Neural cell (in vitro differentiated cells): ENCODE measurements at regions not wholly inside any gene's neighbourhood (a gene's known extent, or its start where the extent isn't known, plus 50 kb on each side); places are given as distances from the start of the nearest gene placed in this dataset.

Source experiments
- H2AFZ ChIP-seq: fragments of 200-600, 300-800 bp; sonication (generic), shearing (Covaris generic); 2 replicates; pipeline ENCODE4 v1.6.0; 2014; ENCODE audit warnings: low read depth, mild to moderate bottlenecking, antibody characterized with exemption, low read length, moderate library complexity
- H3F3A ChIP-seq: fragments of 200-600 bp; shearing (Covaris generic); 2 replicates; pipeline ENCODE4 v1.6.1; 2016; ENCODE audit warnings: mild to moderate bottlenecking, moderate library complexity, mixed read lengths, antibody characterized with exemption, low read length; ENCODE audit not compliant: insufficient read depth, poor library complexity, severe bottlenecking
- H3K27ac ChIP-seq: fragments of 200-600, 300-800 bp; sonication (generic), shearing (Covaris generic); 2 replicates; pipeline ENCODE4 v1.5.1; 2014; ENCODE audit warnings: mild to moderate bottlenecking, low read length, moderate library complexity
- H3K27me3 ChIP-seq: fragments of 300-800, 200-600 bp; sonication (generic), shearing (Covaris generic); 2 replicates; pipeline ENCODE4 v1.6.0; 2014; ENCODE audit warnings: mild to moderate bottlenecking, low read depth, low read length, moderate library complexity; ENCODE audit not compliant: insufficient read depth
- H3K36me3 ChIP-seq: fragments of 300-800, 200-600 bp; sonication (generic), shearing (Covaris generic); 2 replicates; pipeline ENCODE4 v1.5.1; 2014; ENCODE audit warnings: mild to moderate bottlenecking, antibody characterized with exemption, low read length, moderate library complexity; ENCODE audit not compliant: insufficient read depth
- H3K4me2 ChIP-seq: fragments of 300-800, 200-600 bp; sonication (generic), shearing (Covaris generic); 2 replicates; pipeline ENCODE4 v1.6.0; 2014; ENCODE audit warnings: mild to moderate bottlenecking, low read length
- H3K4me3 ChIP-seq: fragments of 300-800, 200-600 bp; sonication (generic), shearing (Covaris generic); 2 replicates; pipeline ENCODE4 v1.5.1; 2014; ENCODE audit warnings: mild to moderate bottlenecking, low read length, moderate library complexity
- H3K79me2 ChIP-seq: fragments of 200-600 bp; shearing (Covaris generic); replicated peaks from 2 replicates; pipeline ENCODE4 v1.6.0; 2014; ENCODE audit warnings: mild to moderate bottlenecking, low read length, moderate library complexity; ENCODE audit not compliant: insufficient read depth
- H3K9ac ChIP-seq: fragments of 300-800, 200-600 bp; sonication (generic), shearing (Covaris generic); 2 replicates; pipeline ENCODE4 v1.6.1; 2016; ENCODE audit warnings: mild to moderate bottlenecking, low read length, mixed read lengths
- H3K9me2 ChIP-seq: fragments of 200-600 bp; shearing (Covaris generic); 2 replicates; pipeline ENCODE4 v1.6.1; 2016; ENCODE audit warnings: mild to moderate bottlenecking, low read length, mixed read lengths; ENCODE audit not compliant: insufficient read depth
- H3K9me3 ChIP-seq: fragments of 200-600, 300-800 bp; sonication (generic), shearing (Covaris generic); 2 replicates; pipeline ENCODE4 v1.6.1; 2016; ENCODE audit warnings: mild to moderate bottlenecking, mixed run types, low read length, moderate library complexity, mixed read lengths
- H4K20me1 ChIP-seq: fragments of 200-600 bp; shearing (Covaris generic); 2 replicates; pipeline ENCODE4 v1.6.1; 2016; ENCODE audit warnings: mild to moderate bottlenecking, mixed run types; ENCODE audit not compliant: insufficient read depth
- CTCF ChIP-seq: fragments of 450-650 bp; IDR thresholded peaks from 2 replicates; pipeline ENCODE4 v1.5.1; 2014; ENCODE audit warnings: antibody characterized with exemption, mild to moderate bottlenecking, moderate library complexity; ENCODE audit not compliant: poor library complexity, severe bottlenecking
- EP300 ChIP-seq: fragments of 450-650 bp; conservative IDR thresholded peaks from 2 replicates; pipeline ENCODE4 v1.6.1; 2014; ENCODE audit warnings: antibody characterized with exemption, mild to moderate bottlenecking, moderate library complexity; ENCODE audit not compliant: poor library complexity, severe bottlenecking
- EZH2 ChIP-seq: fragments of 200-600, 300-800 bp; shearing (Covaris generic), sonication (generic); IDR thresholded peaks from 2 replicates; pipeline ENCODE4 v1.6.1; 2014; ENCODE audit warnings: antibody characterized with exemption, low read length, borderline replicate concordance, mild to moderate bottlenecking; ENCODE audit not compliant: insufficient read depth, poor library complexity, severe bottlenecking
- MXI1 ChIP-seq: fragments of 450-650 bp; conservative IDR thresholded peaks from 2 replicates; pipeline ENCODE4 v1.6.1; 2014; ENCODE audit warnings: antibody characterized with exemption, mild to moderate bottlenecking; ENCODE audit not compliant: poor library complexity, severe bottlenecking
- POLR2AphosphoS5 ChIP-seq: IDR thresholded peaks from 2 replicates; pipeline ENCODE4 v1.6.1; 2012
- RAD21 ChIP-seq: fragments of 450-650 bp; conservative IDR thresholded peaks from 2 replicates; pipeline ENCODE4 v1.6.1; 2014; ENCODE audit warnings: antibody characterized with exemption, mild to moderate bottlenecking, moderate library complexity
- REST ChIP-seq: IDR thresholded peaks from 2 replicates; pipeline ENCODE4 v1.6.1; 2012; ENCODE audit warnings: borderline replicate concordance
- SMC3 ChIP-seq: fragments of 450-650 bp; conservative IDR thresholded peaks from 2 replicates; pipeline ENCODE4 v1.6.1; 2014; ENCODE audit warnings: antibody characterized with exemption, mild to moderate bottlenecking, moderate library complexity; ENCODE audit not compliant: poor library complexity
- TAF1 ChIP-seq: IDR thresholded peaks from 2 replicates; pipeline ENCODE4 v1.6.1; 2012; ENCODE audit warnings: low read depth

GRCh38 chr10:43958071-43958432 lies 309.4 kb upstream of the ZNF32 start:
- Histone ChIP-seq H3K79me2 (no peaks in the 10 kb centered on the region), H3K36me3 (no peaks in the 10 kb centered on the region), H3K4me2 (no peak overlapping the region), H3K9me3 (no peaks in the 10 kb centered on the region), H3K9ac (no peak overlapping the region), H3K9me2 (no peaks in the 10 kb centered on the region), H3K4me3 (no peak overlapping the region), H3F3A (no peaks in the 10 kb centered on the region), H4K20me1 (no peaks in the 10 kb centered on the region), H3K27ac (no peak overlapping the region), H2AFZ (no peak overlapping the region), H3K27me3 (no peaks in the 10 kb centered on the region)
- TF ChIP-seq MXI1 (no peak), TAF1 (no peak), SMC3 (no peak), EZH2 (no peak), CTCF (no peak), EP300 (no peak), POLR2AphosphoS5 (no peak), RAD21 (no peak), REST (no peak)

GRCh38 chr10:43957267-43958070 lies 308.8 kb upstream of the ZNF32 start:
- Histone ChIP-seq H3K4me2 (no peak overlapping the region), H3K9me2 (no peaks in the 10 kb centered on the region), H3K9ac (no peak overlapping the region), H4K20me1 (no peaks in the 10 kb centered on the region), H3F3A (no peaks in the 10 kb centered on the region), H3K27me3 (no peaks in the 10 kb centered on the region), H3K36me3 (no peaks in the 10 kb centered on the region), H3K4me3 (no peak overlapping the region), H3K9me3 (no peaks in the 10 kb centered on the region), H3K79me2 (no peaks in the 10 kb centered on the region), H2AFZ (no peak overlapping the region), H3K27ac (no peak overlapping the region)
- no peak for TF ChIP-seq CTCF
- TF ChIP-seq SMC3 = no peak
- TF ChIP-seq POLR2AphosphoS5 = no peak
- no peak for TF ChIP-seq RAD21
- TF ChIP-seq MXI1 = no peak
- TF ChIP-seq TAF1 = no peak
- no peak for TF ChIP-seq REST
- no peak for TF ChIP-seq EZH2
- no peak for TF ChIP-seq EP300
